SK-N-SH (cell line): ENCODE measurements at regions not wholly inside any gene's neighbourhood (a gene's known extent, or its start where the extent isn't known, plus 50 kb on each side); places are given as distances from the start of the nearest gene placed in this dataset.

Experiments
- CTCF ChIA-PET: fragments of 300-600, 350-600 bp; formaldehyde crosslinking; extraction: SDS; loops from one replicate; lab custom pipeline; 2021; lab: Yijun Ruan, JAX
- POLR2A ChIA-PET: fragments of 350-600 bp; sonication (Branson Sonifier 250); formaldehyde crosslinking; extraction: SDS; loops from one replicate; lab custom pipeline; 2020; ENCODE audit warnings: antibody characterized with exemption, inconsistent platforms; lab: Yijun Ruan, JAX
- DNase-seq: peaks from one replicate; pipeline ENCODE4 v3.0.0; 2012
- H2AFZ ChIP-seq: fragments of 200-600 bp; sonication (generic); 2 replicates; pipeline ENCODE4 v1.8.1; 2016; ENCODE audit warnings: antibody characterized with exemption, mild to moderate bottlenecking, low read depth
- H3F3A ChIP-seq: fragments of 200-600 bp; sonication (generic); replicated peaks from 2 replicates; pipeline ENCODE3; 2016; ENCODE audit warnings: antibody characterized with exemption, mild to moderate bottlenecking; ENCODE audit not compliant: insufficient read depth
- H3K27ac ChIP-seq, 2 experiments: fragments of 200-500 bp in 1 of 2; fragments of 200-600 bp in 1 of 2; sonication (Bioruptor generic) in 1 of 2; sonication (generic), shearing (Covaris generic) in 1 of 2; 2 replicates each; pipeline versions ENCODE4 v1.5.1 to v1.6.1; 2014 to 2016; ENCODE audit warnings: low read depth in 2 of 2, inconsistent platforms in 1 of 2, low read length in 1 of 2, mild to moderate bottlenecking in 1 of 2, mixed read lengths in 1 of 2
- H3K27me3 ChIP-seq: fragments of 200-600 bp; sonication (generic), shearing (Covaris generic); 2 replicates; pipeline ENCODE4 v1.6.1; 2016; ENCODE audit warnings: mixed run types; ENCODE audit not compliant: insufficient read depth
- H3K36me3 ChIP-seq, 2 experiments: fragments of 200-500 bp in 1 of 2; fragments of 200-600 bp in 1 of 2; sonication (Bioruptor generic) in 1 of 2; sonication (generic) in 1 of 2; replicated peaks in 1 of 2; 2 replicates each; pipeline versions ENCODE3 to v1.5.1; 2014 to 2016; ENCODE audit warnings: low read length in 1 of 2, mild to moderate bottlenecking in 1 of 2; ENCODE audit not compliant: insufficient read depth in 2 of 2, control insufficient read depth in 1 of 2
- H3K4me1 ChIP-seq, 2 experiments: fragments of 200-500 bp in 1 of 2; fragments of 200-600 bp in 1 of 2; sonication (Bioruptor generic) in 1 of 2; sonication (generic), shearing (Covaris generic) in 1 of 2; 2 replicates each; pipeline versions ENCODE4 v1.5.1 to v1.6.1; 2014 to 2016; ENCODE audit warnings: low read depth in 1 of 2, low read length in 1 of 2, mixed run types in 1 of 2; ENCODE audit not compliant: insufficient read depth in 2 of 2, control insufficient read depth in 1 of 2
- H3K4me2 ChIP-seq: fragments of 200-600 bp; sonication (generic), shearing (Covaris generic); 2 replicates; pipeline ENCODE4 v1.6.1; 2017; ENCODE audit warnings: mixed run types
- H3K4me3 ChIP-seq, 2 experiments: fragments of 200-500 bp in 1 of 2; fragments of 200-600 bp in 1 of 2; sonication (Bioruptor generic) in 1 of 2; sonication (generic), shearing (Covaris generic) in 1 of 2; 2 replicates each; pipeline versions ENCODE4 v1.5.1 to v1.8.1; 2014 to 2016; ENCODE audit warnings: low read depth in 2 of 2, inconsistent platforms in 1 of 2, low read length in 1 of 2, mild to moderate bottlenecking in 1 of 2, mixed read lengths in 1 of 2, moderate library complexity in 1 of 2
- H3K79me2 ChIP-seq: fragments of 200-600 bp; sonication (generic); 2 replicates; pipeline ENCODE4 v1.8.1; 2017; ENCODE audit warnings: mild to moderate bottlenecking; ENCODE audit not compliant: insufficient read depth
- H3K9ac ChIP-seq: fragments of 200-600 bp; sonication (generic); 2 replicates; pipeline ENCODE4 v1.6.1; 2017; ENCODE audit warnings: mixed run types
- H3K9me2 ChIP-seq: fragments of 200-600 bp; sonication (generic); 2 replicates; pipeline ENCODE4 v1.6.1; 2017; ENCODE audit warnings: mixed run types
- H3K9me3 ChIP-seq: fragments of 200-600 bp; sonication (generic); 2 replicates; pipeline ENCODE4 v1.6.1; 2017; ENCODE audit warnings: mixed run types, mild to moderate bottlenecking, moderate library complexity
- H4K20me1 ChIP-seq: fragments of 200-600 bp; sonication (generic); 2 replicates; pipeline ENCODE4 v1.6.1; 2017; ENCODE audit warnings: mild to moderate bottlenecking, mixed run types; ENCODE audit not compliant: insufficient read depth
- CHD2 ChIP-seq: fragments of 150-350 bp; IDR thresholded peaks from 2 replicates; pipeline ENCODE4 v1.6.1; 2018; ENCODE audit warnings: low read length; ENCODE audit not compliant: partially characterized antibody
- ELF1 ChIP-seq: IDR thresholded peaks from 2 replicates; pipeline ENCODE4 v1.4.0; 2012
- FOSL2 ChIP-seq: IDR thresholded peaks from 2 replicates; pipeline ENCODE4 v1.4.0; 2012; ENCODE audit warnings: low read depth, mild to moderate bottlenecking, moderate library complexity, borderline replicate concordance
- FOXM1 ChIP-seq: IDR thresholded peaks from 2 replicates; pipeline ENCODE4 v1.4.0; 2012; ENCODE audit warnings: low read depth, mild to moderate bottlenecking
- GABPA ChIP-seq: IDR thresholded peaks from 2 replicates; pipeline ENCODE4 v1.4.0; 2012; ENCODE audit warnings: low read depth, mild to moderate bottlenecking
- GATA2 ChIP-seq: sonication (generic); formaldehyde crosslinking; IDR thresholded peaks from 2 replicates; pipeline ENCODE4 v1.5.0; 2020; ENCODE audit warnings: mild to moderate bottlenecking, missing genetic modification reagents
- MAX ChIP-seq: IDR thresholded peaks from 2 replicates; pipeline ENCODE4 v1.4.0; 2012; ENCODE audit warnings: low read depth
- MEF2A ChIP-seq: IDR thresholded peaks from 2 replicates; pipeline ENCODE4 v1.4.0; 2012; ENCODE audit warnings: low read depth, borderline replicate concordance
- MXI1 ChIP-seq: IDR thresholded peaks from 2 replicates; pipeline ENCODE4 v1.6.1; 2012; ENCODE audit warnings: mild to moderate bottlenecking, low read depth, low read length, improper control_type of control experiment
- NRF1 ChIP-seq: IDR thresholded peaks from 2 replicates; pipeline ENCODE4 v1.6.1; 2012; ENCODE audit warnings: low read depth, mild to moderate bottlenecking, low read length
- PBX3 ChIP-seq: IDR thresholded peaks from 2 replicates; pipeline ENCODE4; 2012
- POLR2AphosphoS5 ChIP-seq: IDR thresholded peaks from 2 replicates; pipeline ENCODE4 v1.6.1; 2012; ENCODE audit warnings: low read depth, low read length
- RFX5 ChIP-seq: IDR thresholded peaks from 2 replicates; pipeline ENCODE4 v1.6.1; 2012; ENCODE audit warnings: mild to moderate bottlenecking, improper control_type of control experiment, low read length
- RXRA ChIP-seq: IDR thresholded peaks from 2 replicates; pipeline ENCODE4 v1.4.0; 2012; ENCODE audit warnings: low read depth, mild to moderate bottlenecking, borderline replicate concordance
- SMC3 ChIP-seq: IDR thresholded peaks from 2 replicates; pipeline ENCODE4 v1.6.1; 2012; ENCODE audit warnings: low read depth, low read length, improper control_type of control experiment
- TCF12 ChIP-seq: IDR thresholded peaks from 2 replicates; pipeline ENCODE4 v1.4.0; 2012
- TEAD4 ChIP-seq: IDR thresholded peaks from 2 replicates; pipeline ENCODE4 v1.4.0; 2012; ENCODE audit warnings: mild to moderate bottlenecking, borderline replicate concordance; ENCODE audit not compliant: insufficient read depth
- YY1 ChIP-seq: IDR thresholded peaks from 2 replicates; pipeline ENCODE4 v1.4.0; 2012; ENCODE audit warnings: low read depth, mild to moderate bottlenecking
- ZBTB33 ChIP-seq: IDR thresholded peaks from 2 replicates; pipeline ENCODE4 v1.4.0; 2012; ENCODE audit warnings: low read depth, borderline replicate concordance
- whole genome bisulfite sequencing: methylation state at CpG from one replicate; pipeline ENCODE4 v1.1.6; 2017; ENCODE audit warnings: low lambda C conversion rate; 5-methylcytosine and 5-hydroxymethylcytosine counted together
- TF ChIP-seq, protein P1 (sequence below): fragments of 150-350 bp; IDR thresholded peaks from 2 replicates; pipeline ENCODE4 v1.6.1; 2017; ENCODE audit warnings: antibody characterized with exemption, low read length, low read depth, borderline replicate concordance

DNA sequence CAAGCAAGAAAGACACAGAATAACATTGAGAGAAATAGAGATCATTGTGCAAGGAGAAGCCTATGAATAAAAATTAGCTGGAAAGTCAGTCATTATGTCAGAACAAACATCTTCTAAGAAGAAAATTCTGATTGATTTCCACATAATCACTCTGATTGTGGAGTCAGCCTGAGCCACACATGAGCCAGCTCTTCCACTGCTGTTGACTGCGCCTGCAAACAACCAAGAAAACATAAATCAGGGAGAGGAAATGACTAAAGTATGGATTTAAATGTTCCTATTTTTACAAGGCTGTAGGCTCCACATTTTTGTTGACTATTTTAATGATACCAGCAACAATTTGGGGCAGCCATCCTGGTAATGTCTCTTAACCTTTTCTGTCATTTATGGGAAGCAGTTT, 962.3 kb downstream of the EFNB2 start:
- Histone ChIP-seq H3K79me2 (no peaks in the 10 kb centered on the region), H3F3A (no peaks in the 10 kb centered on the region), H3K9ac (no peak overlapping the region), H2AFZ (no peak overlapping the region), H4K20me1 (no peaks in the 10 kb centered on the region), H3K9me2 (no peaks in the 10 kb centered on the region), H3K9me3 (no peaks in the 10 kb centered on the region), H3K4me1 (peaks cover 0 to 2% of the 10 kb centered on the region in 2 experiments; a peak in 1 of 4 replicates), H3K4me3 (no peak overlapping the region), H3K27me3 (no peaks in the 10 kb centered on the region), H3K27ac (no peak overlapping the region), H3K4me2 (no peak overlapping the region), H3K36me3 (no peaks in the 10 kb centered on the region)
- no peak for TF ChIP-seq RXRA
- TF ChIP-seq GABPA, result no peak
- TF ChIP-seq MAX, result no peak
- TF ChIP-seq POLR2AphosphoS5, result no peak
- TF ChIP-seq RFX5, result no peak
- TF ChIP-seq ZBTB33, result no peak
- TF ChIP-seq GATA2 (CRISPR knock-in tag), result no peak
- TF ChIP-seq, protein P1, sequence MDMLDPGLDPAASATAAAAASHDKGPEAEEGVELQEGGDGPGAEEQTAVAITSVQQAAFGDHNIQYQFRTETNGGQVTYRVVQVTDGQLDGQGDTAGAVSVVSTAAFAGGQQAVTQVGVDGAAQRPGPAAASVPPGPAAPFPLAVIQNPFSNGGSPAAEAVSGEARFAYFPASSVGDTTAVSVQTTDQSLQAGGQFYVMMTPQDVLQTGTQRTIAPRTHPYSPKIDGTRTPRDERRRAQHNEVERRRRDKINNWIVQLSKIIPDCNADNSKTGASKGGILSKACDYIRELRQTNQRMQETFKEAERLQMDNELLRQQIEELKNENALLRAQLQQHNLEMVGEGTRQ, result no peak
- CTCF ChIA-PET, result no interaction called here
- DNase-seq, result no peak
- WGBS, result 50% methylated on average over 1 of the region's 1 CpG
- POLR2A ChIA-PET, result no interaction called here

GRCh38 chr13:105572401-105572800, 963.1 kb downstream of the EFNB2 start:
- H3K4me3 ChIP-seq, result no peak overlapping the region
- no peak overlapping the region for H2AFZ ChIP-seq
- no peak for DNase-seq
- POLR2A ChIA-PET, result no interaction called here
- H3K27me3 ChIP-seq, result no peaks in the 10 kb centered on the region
- no peaks in the 10 kb centered on the region for H3K79me2 ChIP-seq
- no peaks in the 10 kb centered on the region for H3K9me3 ChIP-seq
- H3F3A ChIP-seq, result no peaks in the 10 kb centered on the region
- CTCF ChIA-PET, result no interaction called here
- H3K36me3 ChIP-seq, result no peaks in the 10 kb centered on the region
- 48% methylated on average over 1 of the region's 1 CpG for WGBS
- peaks cover 0 to 2% of the 10 kb centered on the region in 2 experiments; a peak in 1 of 4 replicates for H3K4me1 ChIP-seq
- H3K4me2 ChIP-seq, result no peak overlapping the region
- H3K9me2 ChIP-seq, result no peaks in the 10 kb centered on the region
- H3K27ac ChIP-seq, result no peak overlapping the region
- no peak for TF ChIP-seq ZBTB33
- no peak for TF ChIP-seq MEF2A
- no peak for TF ChIP-seq FOXM1
- TF ChIP-seq YY1, result no peak
- TF ChIP-seq ELF1, result no peak
- TF ChIP-seq CHD2, result no peak
- no peak for TF ChIP-seq FOSL2
- TF ChIP-seq SMC3, result no peak
- TF ChIP-seq MXI1, result no peak
- no peak for TF ChIP-seq MAX
- TF ChIP-seq PBX3, result no peak
- no peak for TF ChIP-seq RFX5
- no peak for TF ChIP-seq TCF12
- TF ChIP-seq TEAD4, result no peak
- no peak for TF ChIP-seq RXRA
- no peak for TF ChIP-seq NRF1
- no peak overlapping the region for H3K9ac ChIP-seq
- H4K20me1 ChIP-seq, result no peaks in the 10 kb centered on the region
